ENCODE measurements at regions not wholly inside any gene's neighbourhood (a gene's known extent, or its start where the extent isn't known, plus 50 kb on each side); places are given as distances from the start of the nearest gene placed in this dataset.

GRCh38 chr14:61126603-61127498 lies 145.8 kb downstream of the SLC38A6 start:
- Histone ChIP-seq H3K4me1 (no peaks in the 10 kb centered on the region), H3K27me3 (ENCODE audit: low read depth) (no peaks in the 10 kb centered on the region), H3K4me3 (no peak overlapping the region), H3K36me3 (replicated peaks) (no peaks in the 10 kb centered on the region), H3K9me3 (no peaks in the 10 kb centered on the region)
- in situ Hi-C loops (cut with MboI; ENCODE audit: low sequenced_read_pairs) = no loop called here
- DNase-seq (ENCODE audit: low spot score in 2 of 2) = no peak

- no peak overlapping the region for H3K4me3 ChIP-seq
- DNase-seq (ENCODE audit: low spot score in 2 of 2) = no peak
- H3K9me3 ChIP-seq = no peaks in the 10 kb centered on the region
- in situ Hi-C loops (cut with MboI; ENCODE audit: low sequenced_read_pairs) = no loop called here
- H3K4me1 ChIP-seq = no peaks in the 10 kb centered on the region
- H3K27me3 ChIP-seq (ENCODE audit: low read depth) = no peaks in the 10 kb centered on the region
- H3K36me3 ChIP-seq (replicated peaks) = no peaks in the 10 kb centered on the region
These were observed 145.0 kb downstream of the SLC38A6 start for GRCh38 chr14:61125867-61126572.

GRCh38 chr14:61125041-61125866 lies 144.2 kb downstream of the SLC38A6 start:
- no peaks in the 10 kb centered on the region for H3K9me3 ChIP-seq
- in situ Hi-C loops (cut with MboI; ENCODE audit: low sequenced_read_pairs) = no loop called here
- no peaks in the 10 kb centered on the region for H3K4me1 ChIP-seq
- DNase-seq (ENCODE audit: low spot score in 2 of 2) = no peak
- H3K36me3 ChIP-seq (replicated peaks) = no peaks in the 10 kb centered on the region
- no peak overlapping the region for H3K4me3 ChIP-seq
- H3K27me3 ChIP-seq (ENCODE audit: low read depth) = no peaks in the 10 kb centered on the region

- Histone ChIP-seq H3K9me3 (no peaks in the 10 kb centered on the region; the same call in 1 of the 2 replicates), H3K4me1 (no peaks in the 10 kb centered on the region), H3K36me3 (replicated peaks) (no peaks in the 10 kb centered on the region), H3K4me3 (no peak overlapping the region), H3K27me3 (ENCODE audit: low read depth) (no peaks in the 10 kb centered on the region)
- DNase-seq (ENCODE audit: low spot score in 2 of 2) = no peak
- in situ Hi-C loops (cut with MboI; ENCODE audit: low sequenced_read_pairs) = no loop called here
These were observed 141.8 kb downstream of the SLC38A6 start for GRCh38 chr14:61122862-61123261.

- no peaks in the 10 kb centered on the region for H3K27me3 ChIP-seq (ENCODE audit: low read depth)
- H3K9me3 ChIP-seq = no peaks in the 10 kb centered on the region; the same call in 1 of the 2 replicates
- H3K4me3 ChIP-seq = no peak overlapping the region
- H3K36me3 ChIP-seq (replicated peaks) = no peaks in the 10 kb centered on the region
- no peaks in the 10 kb centered on the region for H3K4me1 ChIP-seq
- DNase-seq (ENCODE audit: low spot score in 2 of 2) = no peak
- in situ Hi-C loops (cut with MboI; ENCODE audit: low sequenced_read_pairs) = no loop called here
These were observed 140.3 kb downstream of the SLC38A6 start for GRCh38 chr14:61121355-61121787.

GRCh38 chr14:61120576-61120975 lies 139.5 kb downstream of the SLC38A6 start:
- DNase-seq (ENCODE audit: low spot score in 2 of 2) = no peak
- no peaks in the 10 kb centered on the region for H3K27me3 ChIP-seq (ENCODE audit: low read depth)
- in situ Hi-C loops (cut with MboI; ENCODE audit: low sequenced_read_pairs) = no loop called here
- no peak overlapping the region for H3K4me3 ChIP-seq
- H3K36me3 ChIP-seq (replicated peaks) = no peaks in the 10 kb centered on the region
- no peaks in the 10 kb centered on the region for H3K4me1 ChIP-seq
- no peaks in the 10 kb centered on the region; the same call in 1 of the 2 replicates for H3K9me3 ChIP-seq

GRCh38 chr14:61119006-61119405 lies 138.0 kb downstream of the SLC38A6 start:
- Histone ChIP-seq H3K9me3 (peaks cover 2% of the 10 kb centered on the region; the same call in 1 of the 2 replicates), H3K4me1 (no peaks in the 10 kb centered on the region), H3K36me3 (replicated peaks) (no peaks in the 10 kb centered on the region), H3K27me3 (ENCODE audit: low read depth) (no peaks in the 10 kb centered on the region), H3K4me3 (no peak overlapping the region)
- in situ Hi-C loops (cut with MboI; ENCODE audit: low sequenced_read_pairs) = no loop called here
- DNase-seq (ENCODE audit: low spot score in 2 of 2) = peak in 1 of 2 experiments; percentile 31

GRCh38 chr14:61116369-61116768 lies 135.3 kb downstream of the SLC38A6 start:
- Histone ChIP-seq H3K36me3 (replicated peaks) (no peaks in the 10 kb centered on the region), H3K9me3 (peaks cover 2% of the 10 kb centered on the region; the same call in 1 of the 2 replicates), H3K4me1 (no peaks in the 10 kb centered on the region), H3K4me3 (no peak overlapping the region), H3K27me3 (ENCODE audit: low read depth) (no peaks in the 10 kb centered on the region)
- DNase-seq (ENCODE audit: low spot score in 2 of 2) = no peak
- in situ Hi-C loops (cut with MboI; ENCODE audit: low sequenced_read_pairs) = no loop called here

- no peaks in the 10 kb centered on the region for H3K4me1 ChIP-seq
- no peak overlapping the region for H3K4me3 ChIP-seq
- no peaks in the 10 kb centered on the region for H3K36me3 ChIP-seq (replicated peaks)
- no peak for DNase-seq (ENCODE audit: low spot score in 2 of 2)
- no peaks in the 10 kb centered on the region for H3K27me3 ChIP-seq (ENCODE audit: low read depth)
- H3K9me3 ChIP-seq = 0 out of 2 replicates have a peak, but pooled peaks cover 2% of the 10 kb centered on the region
- in situ Hi-C loops (cut with MboI; ENCODE audit: low sequenced_read_pairs) = no loop called here
These were observed 132.6 kb downstream of the SLC38A6 start for GRCh38 chr14:61113561-61114225.

- Histone ChIP-seq H3K4me3 (no peak overlapping the region), H3K36me3 (replicated peaks) (no peaks in the 10 kb centered on the region), H3K4me1 (no peaks in the 10 kb centered on the region), H3K27me3 (ENCODE audit: low read depth) (no peaks in the 10 kb centered on the region), H3K9me3 (0 out of 2 replicates have a peak, but pooled peaks cover 2% of the 10 kb centered on the region)
- in situ Hi-C loops (cut with MboI; ENCODE audit: low sequenced_read_pairs) = no loop called here
- no peak for DNase-seq (ENCODE audit: low spot score in 2 of 2)
These were observed 131.5 kb downstream of the SLC38A6 start for GRCh38 chr14:61112506-61112905.

GRCh38 chr14:61111731-61112130 lies 130.7 kb downstream of the SLC38A6 start:
- Histone ChIP-seq H3K27me3 (ENCODE audit: low read depth) (no peaks in the 10 kb centered on the region), H3K4me1 (no peaks in the 10 kb centered on the region), H3K36me3 (replicated peaks) (no peaks in the 10 kb centered on the region), H3K9me3 (0 out of 2 replicates have a peak, but pooled peaks cover 2% of the 10 kb centered on the region), H3K4me3 (no peak overlapping the region)
- in situ Hi-C loops (cut with MboI; ENCODE audit: low sequenced_read_pairs) = no loop called here
- DNase-seq (ENCODE audit: low spot score in 2 of 2) = no peak

GRCh38 chr14:61111209-61111665 lies 130.2 kb downstream of the SLC38A6 start:
- Histone ChIP-seq H3K9me3 (0 out of 2 replicates have a peak, but pooled peaks cover 2% of the 10 kb centered on the region), H3K4me1 (no peaks in the 10 kb centered on the region), H3K27me3 (ENCODE audit: low read depth) (no peaks in the 10 kb centered on the region), H3K36me3 (replicated peaks) (no peaks in the 10 kb centered on the region), H3K4me3 (no peak overlapping the region)
- in situ Hi-C loops (cut with MboI; ENCODE audit: low sequenced_read_pairs) = no loop called here
- DNase-seq (ENCODE audit: low spot score in 2 of 2) = no peak
